ENCODE measurements at regions not wholly inside any gene's neighbourhood (a gene's known extent, or its start where the extent isn't known, plus 50 kb on each side); places are given as distances from the start of the nearest gene placed in this dataset.

- TF ChIP-seq, protein P1, sequence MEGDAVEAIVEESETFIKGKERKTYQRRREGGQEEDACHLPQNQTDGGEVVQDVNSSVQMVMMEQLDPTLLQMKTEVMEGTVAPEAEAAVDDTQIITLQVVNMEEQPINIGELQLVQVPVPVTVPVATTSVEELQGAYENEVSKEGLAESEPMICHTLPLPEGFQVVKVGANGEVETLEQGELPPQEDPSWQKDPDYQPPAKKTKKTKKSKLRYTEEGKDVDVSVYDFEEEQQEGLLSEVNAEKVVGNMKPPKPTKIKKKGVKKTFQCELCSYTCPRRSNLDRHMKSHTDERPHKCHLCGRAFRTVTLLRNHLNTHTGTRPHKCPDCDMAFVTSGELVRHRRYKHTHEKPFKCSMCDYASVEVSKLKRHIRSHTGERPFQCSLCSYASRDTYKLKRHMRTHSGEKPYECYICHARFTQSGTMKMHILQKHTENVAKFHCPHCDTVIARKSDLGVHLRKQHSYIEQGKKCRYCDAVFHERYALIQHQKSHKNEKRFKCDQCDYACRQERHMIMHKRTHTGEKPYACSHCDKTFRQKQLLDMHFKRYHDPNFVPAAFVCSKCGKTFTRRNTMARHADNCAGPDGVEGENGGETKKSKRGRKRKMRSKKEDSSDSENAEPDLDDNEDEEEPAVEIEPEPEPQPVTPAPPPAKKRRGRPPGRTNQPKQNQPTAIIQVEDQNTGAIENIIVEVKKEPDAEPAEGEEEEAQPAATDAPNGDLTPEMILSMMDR (IDR thresholded peaks at IDR 0.05; ENCODE audit: unreplicated experiment in 3 of 3), result peak; percentile 57 to 74 (median 68)
- Mint-ChIP-seq H3K4me3 (no peak overlapping the region), H3K27me3 (ENCODE audit: low read depth) (peaks cover 10% of the 10 kb centered on the region), H3K9me3 (no peaks in the 10 kb centered on the region), H3K27ac (peak overlapping the region in 1 of 3 experiments; percentile 4), H3K36me3 (ENCODE audit: low read depth) (no peaks in the 10 kb centered on the region), H3K4me1 (peaks cover 9% of the 10 kb centered on the region)
These were observed 117.5 kb downstream of the EDEM1 start for GRCh38 chr3:5304789-5305683.

- Mint-ChIP-seq H3K9me3 (no peaks in the 10 kb centered on the region), H3K4me1 (peaks cover 9% of the 10 kb centered on the region), H3K36me3 (ENCODE audit: low read depth) (no peaks in the 10 kb centered on the region), H3K27me3 (ENCODE audit: low read depth) (peaks cover 10% of the 10 kb centered on the region), H3K4me3 (no peak overlapping the region), H3K27ac (peak overlapping the region in 1 of 3 experiments; percentile 4)
- TF ChIP-seq, protein P1 (IDR thresholded peaks at IDR 0.05; ENCODE audit: unreplicated experiment in 3 of 3), result no peak
These were observed 118.1 kb downstream of the EDEM1 start for GRCh38 chr3:5305684-5305989.

DNA sequence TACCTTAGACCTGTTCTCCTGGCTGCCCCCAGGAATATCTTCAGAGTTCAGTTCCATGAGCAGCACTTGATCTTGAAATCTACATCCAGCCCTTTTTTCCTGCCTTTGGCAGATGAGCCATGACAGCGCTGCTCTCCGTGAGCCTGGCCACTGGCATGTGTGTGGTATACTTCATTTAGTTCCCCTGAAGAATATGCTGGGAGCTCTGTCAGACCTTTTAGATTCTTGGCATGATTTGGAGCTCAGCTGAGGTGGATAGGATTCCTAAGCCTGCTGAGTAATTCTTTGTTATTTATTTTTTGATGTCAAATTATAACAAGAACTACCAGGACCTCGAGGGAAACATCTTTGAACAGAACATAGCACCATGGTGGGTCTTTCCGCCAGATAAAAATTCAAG is 121.7 kb downstream of the EDEM1 start:
- H3K4me3 Mint-ChIP-seq, result no peak overlapping the region
- H3K4me1 Mint-ChIP-seq, result no peaks in the 10 kb centered on the region
- no peaks in the 10 kb centered on the region for H3K9me3 Mint-ChIP-seq
- H3K27ac Mint-ChIP-seq, result no peak overlapping the region
- H3K36me3 Mint-ChIP-seq (ENCODE audit: low read depth), result no peaks in the 10 kb centered on the region
- H3K27me3 Mint-ChIP-seq (ENCODE audit: low read depth), result peaks cover 8% of the 10 kb centered on the region
- TF ChIP-seq, protein P1 (IDR thresholded peaks at IDR 0.05; ENCODE audit: unreplicated experiment in 3 of 3), result no peak

GRCh38 chr3:5309602-5310001 is 122.1 kb downstream of the EDEM1 start:
- no peaks in the 10 kb centered on the region for H3K9me3 Mint-ChIP-seq
- H3K27me3 Mint-ChIP-seq (ENCODE audit: low read depth), result peaks cover 8% of the 10 kb centered on the region
- no peaks in the 10 kb centered on the region for H3K4me1 Mint-ChIP-seq
- TF ChIP-seq, protein P1 (IDR thresholded peaks at IDR 0.05; ENCODE audit: unreplicated experiment in 3 of 3), result no peak
- no peak overlapping the region for H3K27ac Mint-ChIP-seq
- H3K36me3 Mint-ChIP-seq (ENCODE audit: low read depth), result no peaks in the 10 kb centered on the region
- H3K4me3 Mint-ChIP-seq, result no peak overlapping the region

GRCh38 chr3:5310509-5310908 is 123.0 kb downstream of the EDEM1 start:
- Mint-ChIP-seq H3K36me3 (ENCODE audit: low read depth) (no peaks in the 10 kb centered on the region), H3K27me3 (ENCODE audit: low read depth) (peaks cover 3% of the 10 kb centered on the region), H3K4me3 (no peak overlapping the region), H3K27ac (no peak overlapping the region), H3K4me1 (no peaks in the 10 kb centered on the region), H3K9me3 (no peaks in the 10 kb centered on the region)
- TF ChIP-seq, protein P1 (IDR thresholded peaks at IDR 0.05; ENCODE audit: unreplicated experiment in 3 of 3), result no peak

DNA sequence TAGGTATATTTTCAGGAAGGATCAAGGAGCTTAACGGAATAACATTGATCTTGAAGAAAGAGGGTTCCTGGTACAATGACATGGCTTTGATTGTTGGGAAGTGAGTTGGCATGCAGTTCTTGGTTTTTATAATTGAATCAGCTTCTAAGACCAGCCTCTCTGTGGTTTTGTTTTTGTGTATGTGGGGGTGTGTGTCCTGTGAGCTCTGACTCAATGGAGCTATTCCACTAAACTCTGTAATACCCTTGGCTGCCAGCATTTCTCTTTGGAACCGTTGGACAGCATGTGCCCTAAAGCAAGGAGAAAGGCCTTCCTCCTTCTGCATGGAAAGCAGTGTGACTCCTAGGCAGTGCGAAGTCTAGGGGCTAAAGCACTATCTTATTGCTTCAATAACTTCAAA is 124.8 kb downstream of the EDEM1 start:
- Mint-ChIP-seq H3K4me1 (peaks cover 3% of the 10 kb centered on the region), H3K27ac (no peak overlapping the region), H3K36me3 (ENCODE audit: low read depth) (no peaks in the 10 kb centered on the region), H3K9me3 (no peaks in the 10 kb centered on the region), H3K4me3 (no peak overlapping the region), H3K27me3 (ENCODE audit: low read depth) (peaks cover 3% of the 10 kb centered on the region)
- TF ChIP-seq, protein P1 (IDR thresholded peaks at IDR 0.05; ENCODE audit: unreplicated experiment in 3 of 3), result no peak
